A549 (cell line): ENCODE measurements at regions not wholly inside any gene's neighbourhood (a gene's known extent, or its start where the extent isn't known, plus 50 kb on each side); places are given as distances from the start of the nearest gene placed in this dataset.

Experiments
- EP300 ChIP-seq, 2 experiments: fragments of >200 bp; sonication (Bioruptor Twin); formaldehyde crosslinking; IDR thresholded peaks; 2 replicates in 1 of 2; 3 replicates in 1 of 2; pipeline ENCODE4 v1.6.1; 2016 to 2017
- FOSB ChIP-seq: fragments of 250-450 bp; sonication (Bioruptor Pico); IDR thresholded peaks from 2 replicates; pipeline ENCODE4 v1.5.0; 2020; ENCODE audit warnings: mild to moderate bottlenecking, moderate library complexity
- FOSL2 ChIP-seq, 2 experiments: fragments of 450-650 bp in 1 of 2; fragments of >200 bp in 1 of 2; sonication (Bioruptor Twin) in 1 of 2; formaldehyde crosslinking; IDR thresholded peaks; 2 replicates each; pipeline versions ENCODE4 v1.5.0 to v1.6.1; 2016 to 2020; ENCODE audit warnings: mild to moderate bottlenecking in 1 of 2, moderate library complexity in 1 of 2
- MYC ChIP-seq: IDR thresholded peaks from 2 replicates; pipeline ENCODE4 v1.6.1; 2012; ENCODE audit warnings: mild to moderate bottlenecking, inconsistent platforms, low read length, improper control_type of control experiment, borderline replicate concordance
- PHF8 ChIP-seq: fragments of 200-600 bp; sonication (generic); IDR thresholded peaks from 2 replicates; pipeline ENCODE4 v1.6.1; 2016; ENCODE audit warnings: low read depth, mild to moderate bottlenecking, antibody characterized with exemption, moderate library complexity, borderline replicate concordance
- POLR2A ChIP-seq: IDR thresholded peaks from 2 replicates; pipeline ENCODE4 v1.6.1; 2012; ENCODE audit warnings: mild to moderate bottlenecking, low read length
- POLR2AphosphoS2 ChIP-seq: conservative IDR thresholded peaks from 2 replicates; pipeline ENCODE4 v1.6.1; 2012; ENCODE audit warnings: low read length, improper control_type of control experiment, inconsistent platforms
- TF ChIP-seq, protein P1 (sequence below): fragments of >200 bp; sonication (Bioruptor Twin); formaldehyde crosslinking; IDR thresholded peaks from 3 replicates; pipeline ENCODE4 v1.5.1; 2016
- TF ChIP-seq, protein P2 (sequence below): IDR thresholded peaks from 2 replicates; pipeline ENCODE4 v1.6.1; 2012

GRCh38 chr2:57177176-57177575 is 869.4 kb upstream of the VRK2 start:
- TF ChIP-seq, protein P1, sequence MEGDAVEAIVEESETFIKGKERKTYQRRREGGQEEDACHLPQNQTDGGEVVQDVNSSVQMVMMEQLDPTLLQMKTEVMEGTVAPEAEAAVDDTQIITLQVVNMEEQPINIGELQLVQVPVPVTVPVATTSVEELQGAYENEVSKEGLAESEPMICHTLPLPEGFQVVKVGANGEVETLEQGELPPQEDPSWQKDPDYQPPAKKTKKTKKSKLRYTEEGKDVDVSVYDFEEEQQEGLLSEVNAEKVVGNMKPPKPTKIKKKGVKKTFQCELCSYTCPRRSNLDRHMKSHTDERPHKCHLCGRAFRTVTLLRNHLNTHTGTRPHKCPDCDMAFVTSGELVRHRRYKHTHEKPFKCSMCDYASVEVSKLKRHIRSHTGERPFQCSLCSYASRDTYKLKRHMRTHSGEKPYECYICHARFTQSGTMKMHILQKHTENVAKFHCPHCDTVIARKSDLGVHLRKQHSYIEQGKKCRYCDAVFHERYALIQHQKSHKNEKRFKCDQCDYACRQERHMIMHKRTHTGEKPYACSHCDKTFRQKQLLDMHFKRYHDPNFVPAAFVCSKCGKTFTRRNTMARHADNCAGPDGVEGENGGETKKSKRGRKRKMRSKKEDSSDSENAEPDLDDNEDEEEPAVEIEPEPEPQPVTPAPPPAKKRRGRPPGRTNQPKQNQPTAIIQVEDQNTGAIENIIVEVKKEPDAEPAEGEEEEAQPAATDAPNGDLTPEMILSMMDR = no peak
- TF ChIP-seq MYC (no peak), POLR2A (no peak), EP300 (IDR thresholded peaks at IDR 0.05) (no peak), POLR2AphosphoS2 (no peak), FOSL2 (IDR thresholded peaks at IDR 0.05) (no peak), FOSL2 (CRISPR knock-in tag; IDR thresholded peaks at IDR 0.05) (no peak), FOSB (no peak), PHF8 (no peak)
- TF ChIP-seq, protein P2, sequence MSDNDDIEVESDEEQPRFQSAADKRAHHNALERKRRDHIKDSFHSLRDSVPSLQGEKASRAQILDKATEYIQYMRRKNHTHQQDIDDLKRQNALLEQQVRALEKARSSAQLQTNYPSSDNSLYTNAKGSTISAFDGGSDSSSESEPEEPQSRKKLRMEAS = no peak
